Heart left ventricle (tissue), 13 donors: ENCODE measurements at regions not wholly inside any gene's neighbourhood (a gene's known extent, or its start where the extent isn't known, plus 50 kb on each side); places are given as distances from the start of the nearest gene placed in this dataset.

Experiments
- CTCF ChIP-seq, 12 donors: fragments of 200-600 bp; sonication (generic) in 4 of 12; IDR thresholded peaks; one replicate each; pipeline versions ENCODE4 v1.5.0 to v1.8.0; 2018 to 2022; ENCODE audit warnings: antibody characterized with exemption in 12 of 12, mild to moderate bottlenecking in 5 of 12
- POLR2A ChIP-seq, 2 donors: fragments of 450-650 bp; IDR thresholded peaks; one replicate each; pipeline ENCODE4 v1.6.1; 2017; ENCODE audit warnings: antibody characterized with exemption in 2 of 2, mild to moderate bottlenecking in 2 of 2, moderate library complexity in 2 of 2
- donor health status: ischemic (EF 13 %, LVEDD 7.1; RV severe dilation, severe dysfunction).
- donor health status: DM: no; HTN: yes; CAD: no.
- donor health status: DM: no; HTN: no; CAD: no.
- donor health status: ischemic (EF 25% LVEDD 6.9; RV normal size, moderate dysfunction).
- donor health status: ischemic (EF 25% LVEDD 5.7; RV mildly dilated, moderate dysfunction).
- donor health status: ischemic (EF 35%, LVEDD 5.7; RV mildly dilated, moderate dysfunction).
- donor health status: nonischemic (EF 11% LVEDD 7.7; RV severe dilation, severe dysfunction).
- donor health status: DM: yes; HTN: yes; CAD: no.
- donor health status: PGD.
- donor health status: ischemic (EF 29% LVEDD 5.4; RV normal size, mild dysfunction).
- donor health status: nonischemic (EF 23%, LVEDD 6.1; RV moderate dilation, normal function).

DNA sequence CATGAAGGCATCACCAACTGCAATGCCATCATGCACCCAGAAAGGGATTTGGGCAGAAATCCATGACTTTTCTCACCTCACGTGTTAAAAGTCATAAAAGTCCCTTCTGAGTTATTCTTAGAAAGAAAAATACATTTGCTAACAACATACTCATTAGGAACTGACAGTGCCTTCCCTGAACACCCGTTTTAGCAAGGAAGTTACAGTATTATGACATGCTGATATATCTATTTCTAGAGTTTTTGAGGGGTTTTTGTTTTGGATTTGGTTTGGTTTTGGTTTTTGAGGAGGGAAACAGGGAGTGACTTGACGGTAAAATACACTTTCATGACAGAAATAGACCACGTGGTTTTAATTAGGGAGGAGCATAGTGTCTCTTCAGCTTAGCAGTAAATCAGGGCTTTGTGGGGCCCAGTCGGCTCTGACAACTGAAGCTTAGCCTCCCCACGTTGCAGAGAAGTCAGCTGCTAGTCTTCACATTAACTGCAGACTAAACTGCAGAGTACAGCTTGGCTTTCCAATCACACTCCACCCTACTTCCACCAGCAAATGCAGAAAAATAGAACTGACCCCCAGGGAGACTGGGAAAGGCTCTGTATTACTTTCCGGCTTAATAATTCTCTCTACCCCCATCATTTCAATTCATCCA lies 141.4 kb downstream of the FAM124B start:
- TF ChIP-seq CTCF (IDR thresholded peaks at IDR 0.05): no peak
- no peak for TF ChIP-seq POLR2A (IDR thresholded peaks at IDR 0.05)
